ENCODE measurements at regions not wholly inside any gene's neighbourhood (a gene's known extent, or its start where the extent isn't known, plus 50 kb on each side); places are given as distances from the start of the nearest gene placed in this dataset.

DNA sequence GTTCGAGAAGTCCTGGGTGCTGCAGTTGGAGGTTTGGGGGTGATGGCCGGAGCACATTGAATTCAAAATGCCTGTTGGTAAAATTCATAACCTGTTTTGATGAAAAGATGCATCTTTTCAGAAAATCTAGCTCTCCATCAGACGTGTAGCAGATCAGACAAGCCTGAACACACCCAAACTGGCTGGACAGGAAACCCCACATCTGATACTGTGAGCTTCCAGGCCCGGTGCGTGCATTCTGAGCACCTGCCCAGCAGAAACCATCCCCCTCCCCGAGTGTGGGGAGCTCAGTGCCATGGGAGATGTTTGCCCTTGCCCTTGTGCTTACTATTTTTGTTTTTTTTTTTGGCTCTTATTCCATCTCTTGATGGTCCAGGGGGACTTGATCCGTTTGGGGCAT lies 417.1 kb downstream of the TCERG1L start:
- no peak overlapping the region for H3K9ac ChIP-seq (ENCODE audit: insufficient read depth in 1 of 2, low read length in 2 of 2)
- no peaks in the 10 kb centered on the region for H3K36me3 ChIP-seq (ENCODE audit: control insufficient read depth in 4 of 4, insufficient read depth in 4 of 4, low read length in 4 of 4)
- TF ChIP-seq, protein P1, sequence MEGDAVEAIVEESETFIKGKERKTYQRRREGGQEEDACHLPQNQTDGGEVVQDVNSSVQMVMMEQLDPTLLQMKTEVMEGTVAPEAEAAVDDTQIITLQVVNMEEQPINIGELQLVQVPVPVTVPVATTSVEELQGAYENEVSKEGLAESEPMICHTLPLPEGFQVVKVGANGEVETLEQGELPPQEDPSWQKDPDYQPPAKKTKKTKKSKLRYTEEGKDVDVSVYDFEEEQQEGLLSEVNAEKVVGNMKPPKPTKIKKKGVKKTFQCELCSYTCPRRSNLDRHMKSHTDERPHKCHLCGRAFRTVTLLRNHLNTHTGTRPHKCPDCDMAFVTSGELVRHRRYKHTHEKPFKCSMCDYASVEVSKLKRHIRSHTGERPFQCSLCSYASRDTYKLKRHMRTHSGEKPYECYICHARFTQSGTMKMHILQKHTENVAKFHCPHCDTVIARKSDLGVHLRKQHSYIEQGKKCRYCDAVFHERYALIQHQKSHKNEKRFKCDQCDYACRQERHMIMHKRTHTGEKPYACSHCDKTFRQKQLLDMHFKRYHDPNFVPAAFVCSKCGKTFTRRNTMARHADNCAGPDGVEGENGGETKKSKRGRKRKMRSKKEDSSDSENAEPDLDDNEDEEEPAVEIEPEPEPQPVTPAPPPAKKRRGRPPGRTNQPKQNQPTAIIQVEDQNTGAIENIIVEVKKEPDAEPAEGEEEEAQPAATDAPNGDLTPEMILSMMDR (IDR thresholded peaks at IDR 0.05; ENCODE audit: control extremely low read depth, extremely low read depth) = no peak
- H3K27me3 ChIP-seq (ENCODE audit: control insufficient read depth in 3 of 3, insufficient read depth in 3 of 3, low read length in 2 of 3) = no peaks in the 10 kb centered on the region
- ATAC-seq (ENCODE audit: insufficient read depth, low FRiP score) (no peak), DNase-seq (no peak)
- WGBS, 2 donors = 44 to 62% methylated on average over 7 of the region's 7 CpGs
- peaks cover 0 to 13% (median 0%) of the 10 kb centered on the region in 5 donors for H3K4me1 ChIP-seq (ENCODE audit: control insufficient read depth in 5 of 5, insufficient read depth in 5 of 5, low read length in 5 of 5)
- no peak overlapping the region for H3K27ac ChIP-seq (ENCODE audit: low read depth in 1 of 2, low read length in 1 of 2)
- no peaks in the 10 kb centered on the region for H3K9me3 ChIP-seq (ENCODE audit: control insufficient read depth in 4 of 4, insufficient read depth in 3 of 4, low read length in 3 of 4)
- no peak overlapping the region for H3K4me3 ChIP-seq

DNA sequence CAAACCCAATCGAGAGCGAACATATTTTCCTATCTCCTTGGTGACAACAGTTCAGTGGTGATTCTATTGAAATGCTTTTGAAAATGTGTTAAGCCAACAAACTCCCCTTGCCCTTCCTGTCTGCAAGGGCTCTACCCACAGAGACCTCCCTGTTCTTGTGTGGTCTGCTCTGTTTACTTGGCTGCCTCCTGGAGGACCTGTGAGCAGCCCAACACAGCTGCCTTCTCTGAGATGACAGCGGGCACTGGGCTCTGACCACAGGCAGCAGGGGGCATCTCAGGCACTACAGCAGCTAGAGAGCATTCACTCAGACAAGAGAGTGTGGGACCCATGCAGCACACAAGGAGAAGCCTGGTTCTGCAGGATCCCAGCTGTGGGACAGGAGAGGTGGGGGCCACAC lies 416.4 kb downstream of the TCERG1L start:
- no peaks in the 10 kb centered on the region for H3K27me3 ChIP-seq (ENCODE audit: control insufficient read depth in 3 of 3, insufficient read depth in 3 of 3, low read length in 2 of 3)
- H3K4me1 ChIP-seq (ENCODE audit: control insufficient read depth in 5 of 5, insufficient read depth in 5 of 5, low read length in 5 of 5) = peaks cover 0 to 13% (median 0%) of the 10 kb centered on the region in 5 donors
- no peak overlapping the region for H3K9ac ChIP-seq (ENCODE audit: insufficient read depth in 1 of 2, low read length in 2 of 2)
- WGBS, 2 donors = 37 to 38% methylated on average over 3 of the region's 3 CpGs
- H3K36me3 ChIP-seq (ENCODE audit: control insufficient read depth in 4 of 4, insufficient read depth in 4 of 4, low read length in 4 of 4) = no peaks in the 10 kb centered on the region
- DNase-seq (peak; percentile 57 to 69 (median 59)), ATAC-seq (ENCODE audit: insufficient read depth, low FRiP score) (no peak)
- H3K9me3 ChIP-seq (ENCODE audit: control insufficient read depth in 4 of 4, insufficient read depth in 3 of 4, low read length in 3 of 4) = no peaks in the 10 kb centered on the region
- H3K27ac ChIP-seq (ENCODE audit: low read depth in 1 of 2, low read length in 1 of 2) = no peak overlapping the region
- TF ChIP-seq, protein P1 (IDR thresholded peaks at IDR 0.05; ENCODE audit: control extremely low read depth, extremely low read depth) = no peak
- H3K4me3 ChIP-seq = no peak overlapping the region

DNA sequence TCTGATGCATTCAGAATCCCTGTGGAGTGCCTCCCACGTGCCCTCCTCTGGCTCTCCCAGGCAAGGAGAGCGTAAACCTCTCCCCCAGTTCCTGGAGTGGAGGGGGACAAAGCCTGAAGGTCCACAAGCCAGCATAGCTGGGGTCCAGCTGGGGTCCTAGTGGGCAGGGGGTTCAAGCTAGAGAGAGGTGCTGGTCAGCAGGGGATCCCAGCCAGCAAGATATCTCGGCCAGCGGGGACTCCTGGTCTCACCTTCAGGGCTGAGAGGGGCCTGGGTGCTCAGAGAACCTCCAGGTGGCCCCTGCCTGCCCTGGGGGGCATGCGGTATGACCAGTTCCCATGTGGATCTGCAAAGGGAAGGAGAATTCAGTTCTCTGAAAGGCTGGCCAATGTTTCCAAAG lies 413.7 kb downstream of the TCERG1L start:
- no peak for ATAC-seq (ENCODE audit: insufficient read depth, low FRiP score)
- Histone ChIP-seq H3K4me3 (no peak overlapping the region), H3K27ac (ENCODE audit: low read depth in 1 of 2, low read length in 1 of 2) (no peak overlapping the region), H3K9me3 (ENCODE audit: control insufficient read depth in 4 of 4, insufficient read depth in 3 of 4, low read length in 3 of 4) (no peaks in the 10 kb centered on the region), H3K9ac (ENCODE audit: insufficient read depth in 1 of 2, low read length in 2 of 2) (no peak overlapping the region), H3K36me3 (ENCODE audit: control insufficient read depth in 4 of 4, insufficient read depth in 4 of 4, low read length in 4 of 4) (no peaks in the 10 kb centered on the region), H3K4me1 (ENCODE audit: control insufficient read depth in 5 of 5, insufficient read depth in 5 of 5, low read length in 5 of 5) (peaks cover 0 to 13% (median 0%) of the 10 kb centered on the region in 5 donors), H3K27me3 (ENCODE audit: control insufficient read depth in 3 of 3, insufficient read depth in 3 of 3, low read length in 2 of 3) (no peaks in the 10 kb centered on the region)
- TF ChIP-seq, protein P1 (IDR thresholded peaks at IDR 0.05; ENCODE audit: control extremely low read depth, extremely low read depth) = no peak
- WGBS, 2 donors = 78 to 79% methylated on average over 5 of the region's 5 CpGs
- no peak for DNase-seq

DNA sequence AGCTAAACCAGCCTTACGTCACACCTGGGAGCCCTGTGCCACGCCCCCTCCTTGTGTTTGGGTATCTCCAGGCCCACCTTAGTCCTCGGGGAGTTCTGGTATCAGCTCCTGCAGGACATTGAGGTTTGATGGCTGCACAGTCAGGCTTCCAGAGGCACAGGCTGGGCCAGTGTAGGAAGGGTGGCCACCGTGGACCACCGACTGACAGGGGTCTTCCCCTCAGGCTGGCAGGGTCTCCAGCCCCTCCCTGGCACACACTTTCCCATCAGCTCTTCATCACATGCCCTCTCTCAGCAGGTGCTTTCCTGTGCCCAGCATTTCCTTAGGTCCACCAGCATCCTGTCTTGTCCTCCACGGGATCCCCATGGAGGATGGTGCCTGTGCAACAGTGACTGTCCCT lies 413.1 kb downstream of the TCERG1L start:
- ATAC-seq (ENCODE audit: insufficient read depth, low FRiP score) (no peak), DNase-seq (no peak)
- H3K4me1 ChIP-seq (ENCODE audit: control insufficient read depth in 5 of 5, insufficient read depth in 5 of 5, low read length in 5 of 5) = peaks cover 0 to 12% (median 0%) of the 10 kb centered on the region in 5 donors
- TF ChIP-seq, protein P1 (IDR thresholded peaks at IDR 0.05; ENCODE audit: control extremely low read depth, extremely low read depth) = no peak
- H3K27me3 ChIP-seq (ENCODE audit: control insufficient read depth in 3 of 3, insufficient read depth in 3 of 3, low read length in 2 of 3) = no peaks in the 10 kb centered on the region
- no peak overlapping the region for H3K9ac ChIP-seq (ENCODE audit: insufficient read depth in 1 of 2, low read length in 2 of 2)
- H3K36me3 ChIP-seq (ENCODE audit: control insufficient read depth in 4 of 4, insufficient read depth in 4 of 4, low read length in 4 of 4) = no peaks in the 10 kb centered on the region
- 76 to 79% methylated on average over 6 of the region's 6 CpGs for WGBS, 2 donors
- H3K4me3 ChIP-seq = no peak overlapping the region
- no peak overlapping the region for H3K27ac ChIP-seq (ENCODE audit: low read depth in 1 of 2, low read length in 1 of 2)
- no peaks in the 10 kb centered on the region for H3K9me3 ChIP-seq (ENCODE audit: control insufficient read depth in 4 of 4, insufficient read depth in 3 of 4, low read length in 3 of 4)
